Mesenchymal stem cell (in vitro differentiated cells and primary cell): ENCODE measurements at regions not wholly inside any gene's neighbourhood (a gene's known extent, or its start where the extent isn't known, plus 50 kb on each side); places are given as distances from the start of the nearest gene placed in this dataset.

Source experiments
- DNase-seq: peaks from one replicate; pipeline ENCODE4 v3.0.0-alpha.2; 2013
- H2AFZ ChIP-seq: one replicate; pipeline ENCODE4 v1.6.1; 2013; ENCODE audit warnings: low read depth, mild to moderate bottlenecking, control low read depth, inconsistent platforms, low read length, moderate library complexity
- H2AK5ac ChIP-seq: 2 replicates; pipeline ENCODE4 v1.6.1; 2013; ENCODE audit warnings: low read length, moderate library complexity, mild to moderate bottlenecking, inconsistent platforms; ENCODE audit not compliant: severe bottlenecking
- H2BK120ac ChIP-seq: one replicate; pipeline ENCODE4 v1.6.1; 2013; ENCODE audit warnings: low read depth, mild to moderate bottlenecking, inconsistent platforms, low read length, moderate library complexity
- H2BK12ac ChIP-seq, 2 experiments: one replicate each; pipeline ENCODE4 v1.6.1; 2013; ENCODE audit warnings: inconsistent platforms in 2 of 2, low read length in 2 of 2, mild to moderate bottlenecking in 2 of 2, moderate library complexity in 2 of 2, control low read depth in 1 of 2
- H2BK15ac ChIP-seq: one replicate; pipeline ENCODE4 v1.6.1; 2013; ENCODE audit warnings: mild to moderate bottlenecking, low read depth, inconsistent platforms; ENCODE audit not compliant: poor library complexity, severe bottlenecking
- H2BK5ac ChIP-seq: 2 replicates; pipeline ENCODE4 v1.6.1; 2013; ENCODE audit warnings: low read depth, mild to moderate bottlenecking, low read length, control low read depth, inconsistent platforms; ENCODE audit not compliant: poor library complexity, severe bottlenecking
- H3K14ac ChIP-seq, 2 experiments: one replicate each; pipeline ENCODE4 v1.6.1; 2013; ENCODE audit warnings: inconsistent platforms in 2 of 2, low read length in 2 of 2, control low read depth in 1 of 2, mild to moderate bottlenecking in 1 of 2, moderate library complexity in 1 of 2
- H3K18ac ChIP-seq, 2 experiments: one replicate each; pipeline ENCODE4 v1.6.1; 2013; ENCODE audit warnings: inconsistent platforms in 2 of 2, low read length in 2 of 2, control low read depth in 1 of 2, low read depth in 1 of 2, mild to moderate bottlenecking in 1 of 2
- H3K23ac ChIP-seq, 2 experiments: one replicate each; pipeline ENCODE4 v1.6.1; 2013; ENCODE audit warnings: inconsistent platforms in 2 of 2, low read length in 2 of 2, mild to moderate bottlenecking in 2 of 2, moderate library complexity in 2 of 2, control low read depth in 1 of 2
- H3K27ac ChIP-seq: 2 replicates; pipeline ENCODE4 v1.5.1; 2013; ENCODE audit warnings: mild to moderate bottlenecking, moderate library complexity, low read length, control low read depth, inconsistent platforms; ENCODE audit not compliant: poor library complexity, severe bottlenecking
- H3K27me3 ChIP-seq, 2 experiments: 2 replicates each; pipeline versions ENCODE4 v1.6.1 to v1.7.0; 2013; ENCODE audit warnings: low read length in 2 of 2, mild to moderate bottlenecking in 2 of 2, moderate library complexity in 2 of 2, control low read depth in 1 of 2, inconsistent platforms in 1 of 2; ENCODE audit not compliant: control insufficient read depth in 1 of 2, insufficient read depth in 1 of 2
- H3K36me3 ChIP-seq, 2 experiments: 2 replicates each; pipeline versions ENCODE4 v1.6.1 to v1.7.0; 2013; ENCODE audit warnings: low read length in 2 of 2, control low read depth in 1 of 2, inconsistent platforms in 1 of 2, low read depth in 1 of 2, mild to moderate bottlenecking in 1 of 2; ENCODE audit not compliant: insufficient read depth in 2 of 2, control insufficient read depth in 1 of 2
- H3K4ac ChIP-seq, 2 experiments: one replicate each; pipeline ENCODE4 v1.6.1; 2013; ENCODE audit warnings: inconsistent platforms in 2 of 2, low read length in 2 of 2, mild to moderate bottlenecking in 2 of 2, moderate library complexity in 2 of 2, control low read depth in 1 of 2, low read depth in 1 of 2
- H3K4me1 ChIP-seq: 2 replicates; pipeline ENCODE4 v1.6.1; 2013; ENCODE audit warnings: low read depth, low read length, control low read depth; ENCODE audit not compliant: control insufficient read depth, insufficient read depth
- H3K4me2 ChIP-seq: 2 replicates; pipeline ENCODE4 v1.6.1; 2013; ENCODE audit warnings: low read length, mild to moderate bottlenecking, inconsistent platforms; ENCODE audit not compliant: poor library complexity, severe bottlenecking
- H3K4me3 ChIP-seq, 2 experiments: 2 replicates each; pipeline versions ENCODE4 v1.5.1 to v1.7.0; 2013; ENCODE audit warnings: low read length in 2 of 2, mild to moderate bottlenecking in 2 of 2, control low read depth in 1 of 2, low read depth in 1 of 2; ENCODE audit not compliant: insufficient read depth in 1 of 2
- H3K79me1 ChIP-seq: replicated peaks from 2 replicates; pipeline ENCODE4 v1.6.1; 2013; ENCODE audit warnings: mild to moderate bottlenecking, control low read depth, low read length, inconsistent platforms; ENCODE audit not compliant: poor library complexity, severe bottlenecking
- H3K9ac ChIP-seq: 2 replicates; pipeline ENCODE4 v1.7.0; 2013; ENCODE audit warnings: mild to moderate bottlenecking, low read length, moderate library complexity
- H3K9me3 ChIP-seq: 2 replicates; pipeline ENCODE4 v1.7.0; 2013; ENCODE audit warnings: mild to moderate bottlenecking, low read length; ENCODE audit not compliant: control insufficient read depth
- H4K8ac ChIP-seq: one replicate; pipeline ENCODE4 v1.6.1; 2013; ENCODE audit warnings: inconsistent platforms, mild to moderate bottlenecking, low read length, moderate library complexity
- H4K91ac ChIP-seq: one replicate; pipeline ENCODE4 v1.6.1; 2013; ENCODE audit warnings: mild to moderate bottlenecking, low read length, inconsistent platforms
- WGBS: methylation state at CpG from one replicate; pipeline ENCODE4 v1.1.7; 2013; ENCODE audit warnings: mixed read lengths; 5-methylcytosine and 5-hydroxymethylcytosine counted together

- no peak overlapping the region for H3K9ac ChIP-seq
- H3K4ac ChIP-seq: no peak overlapping the region
- no peak overlapping the region for H2AK5ac ChIP-seq
- H3K4me3 ChIP-seq: no peak overlapping the region
- peaks cover 2% of the 10 kb centered on the region for H3K4me1 ChIP-seq
- H3K14ac ChIP-seq: no peak overlapping the region
- no peaks in the 10 kb centered on the region for H3K9me3 ChIP-seq
- no peak overlapping the region for H2BK15ac ChIP-seq
- no peak overlapping the region for H4K8ac ChIP-seq
- no peak overlapping the region for H2BK5ac ChIP-seq
- H2BK120ac ChIP-seq: no peak overlapping the region
- H4K91ac ChIP-seq: no peak overlapping the region
- H3K36me3 ChIP-seq: no peaks in the 10 kb centered on the region
- no peaks in the 10 kb centered on the region for H3K27me3 ChIP-seq
- no peak overlapping the region for H3K23ac ChIP-seq
- H3K18ac ChIP-seq: no peak overlapping the region
- DNase-seq: no peak
- no peak overlapping the region for H2BK12ac ChIP-seq
- no peak overlapping the region for H3K27ac ChIP-seq
- H3K79me1 ChIP-seq: no peaks in the 10 kb centered on the region
- no peak overlapping the region for H3K4me2 ChIP-seq
- no peak overlapping the region for H2AFZ ChIP-seq
These were observed 177.0 kb downstream of the GPAT3 start for GRCh38 chr4:83712890-83713289.

- peaks cover 5% of the 10 kb centered on the region for H3K4me1 ChIP-seq
- H3K79me1 ChIP-seq: no peaks in the 10 kb centered on the region
- no peaks in the 10 kb centered on the region for H3K27me3 ChIP-seq
- H4K8ac ChIP-seq: no peak overlapping the region
- no peaks in the 10 kb centered on the region for H3K36me3 ChIP-seq
- H3K9ac ChIP-seq: no peak overlapping the region
- no peak overlapping the region for H3K4me3 ChIP-seq
- WGBS: 91% methylated on average over 7 of the region's 7 CpGs
- H2BK15ac ChIP-seq: no peak overlapping the region
- H3K9me3 ChIP-seq: no peaks in the 10 kb centered on the region
- no peak overlapping the region for H3K23ac ChIP-seq
- no peak overlapping the region for H2BK12ac ChIP-seq
- no peak for DNase-seq
- no peak overlapping the region for H2BK5ac ChIP-seq
- H3K4ac ChIP-seq: no peak overlapping the region
- no peak overlapping the region for H2AFZ ChIP-seq
- no peak overlapping the region for H2AK5ac ChIP-seq
- H3K14ac ChIP-seq: no peak overlapping the region
- no peak overlapping the region for H4K91ac ChIP-seq
- no peak overlapping the region for H3K4me2 ChIP-seq
- H3K18ac ChIP-seq: no peak overlapping the region
- no peak overlapping the region for H3K27ac ChIP-seq
- no peak overlapping the region for H2BK120ac ChIP-seq
These were observed 173.7 kb downstream of the GPAT3 start for GRCh38 chr4:83709627-83710026.

DNA sequence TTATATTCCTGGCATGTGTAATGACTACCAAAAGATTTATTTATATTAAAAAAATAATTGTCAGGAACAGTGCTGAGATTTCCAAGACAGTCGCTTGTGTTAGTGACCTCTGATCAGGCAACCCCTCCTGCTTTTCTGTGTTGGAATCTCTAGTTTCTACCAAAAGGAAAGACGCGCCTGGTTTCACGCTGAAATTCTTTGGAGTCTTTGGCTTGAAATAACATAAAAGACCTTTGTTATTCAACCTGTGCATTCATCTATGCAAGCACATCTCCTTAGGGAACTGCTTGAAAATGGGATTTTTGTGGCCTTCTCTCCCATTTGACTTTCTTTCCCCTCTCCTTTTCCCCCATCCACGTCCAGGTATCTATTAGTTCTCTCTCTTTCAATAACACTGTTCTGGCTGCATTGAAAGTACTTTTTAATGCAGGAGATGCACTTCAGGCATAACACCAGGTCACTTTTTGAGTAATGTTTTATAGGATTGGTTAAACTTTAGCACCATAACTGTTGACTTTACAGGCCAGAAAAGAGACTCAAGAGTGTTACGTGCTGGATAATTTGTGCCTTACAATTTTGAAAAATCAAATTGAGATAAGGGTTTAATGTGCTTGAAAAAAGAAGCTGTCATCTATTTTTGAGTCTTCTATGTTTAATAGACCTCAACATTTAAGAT is 172.7 kb downstream of the GPAT3 start:
- Histone ChIP-seq H3K79me1 (no peaks in the 10 kb centered on the region), H3K9ac (no peak overlapping the region), H2BK120ac (no peak overlapping the region), H2BK12ac (no peak overlapping the region), H3K27me3 (no peaks in the 10 kb centered on the region), H2AFZ (no peak overlapping the region), H3K4me3 (no peak overlapping the region), H2AK5ac (no peak overlapping the region), H3K9me3 (no peaks in the 10 kb centered on the region), H3K4me2 (peak overlapping the region; percentile 65), H2BK5ac (no peak overlapping the region), H4K91ac (no peak overlapping the region), H3K27ac (peak overlapping the region; percentile 78), H2BK15ac (no peak overlapping the region), H3K14ac (no peak overlapping the region), H3K36me3 (no peaks in the 10 kb centered on the region), H3K18ac (no peak overlapping the region), H3K4ac (no peak overlapping the region), H4K8ac (no peak overlapping the region), H3K23ac (no peak overlapping the region), H3K4me1 (peaks cover 5% of the 10 kb centered on the region)
- WGBS: 72% methylated on average over 5 of the region's 6 CpGs
- DNase-seq: no peak

DNA sequence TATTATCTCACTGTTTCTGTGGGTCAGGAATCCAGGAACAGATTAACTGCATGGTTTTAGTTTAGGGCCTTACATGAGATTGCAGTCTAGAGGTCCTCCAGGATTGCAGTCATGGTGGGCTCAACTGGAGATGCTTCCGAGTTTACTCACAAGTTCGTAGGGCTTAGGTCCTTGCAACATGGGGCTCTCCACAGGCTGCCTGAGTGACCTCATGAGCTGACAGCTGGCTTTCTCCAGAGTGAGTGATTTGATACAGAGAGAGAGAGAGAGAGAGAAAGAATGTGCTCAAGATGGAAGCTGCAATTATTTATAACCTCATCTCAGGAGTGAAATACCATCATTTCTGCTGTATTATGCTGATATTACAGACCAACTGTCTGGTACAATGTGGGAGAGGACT is 168.9 kb downstream of the GPAT3 start:
- Histone ChIP-seq H3K18ac (no peak overlapping the region), H3K4me1 (peaks cover 5% of the 10 kb centered on the region), H3K4me3 (no peak overlapping the region), H3K27me3 (no peaks in the 10 kb centered on the region), H3K23ac (no peak overlapping the region), H3K79me1 (no peaks in the 10 kb centered on the region), H2AFZ (no peak overlapping the region), H3K27ac (no peak overlapping the region), H3K14ac (no peak overlapping the region), H2BK5ac (no peak overlapping the region), H4K91ac (no peak overlapping the region), H3K9me3 (peaks cover 23% of the 10 kb centered on the region), H2BK12ac (no peak overlapping the region), H3K4ac (no peak overlapping the region), H3K9ac (no peak overlapping the region), H3K4me2 (no peak overlapping the region), H2BK15ac (no peak overlapping the region), H2BK120ac (no peak overlapping the region), H4K8ac (no peak overlapping the region), H2AK5ac (no peak overlapping the region), H3K36me3 (no peaks in the 10 kb centered on the region)
- no peak for DNase-seq
- 77% methylated on average over 2 of the region's 2 CpGs for WGBS
